GM12891 (cell line): ENCODE measurements at regions not wholly inside any gene's neighbourhood (a gene's known extent, or its start where the extent isn't known, plus 50 kb on each side); places are given as distances from the start of the nearest gene placed in this dataset.

Experiments
- POLR2A ChIP-seq: IDR thresholded peaks from 2 replicates; pipeline ENCODE4 v1.6.1; 2011; ENCODE audit warnings: low read depth, low read length, control low read depth
- POLR2AphosphoS5 ChIP-seq: IDR thresholded peaks from 2 replicates; pipeline ENCODE4 v1.6.1; 2011; ENCODE audit warnings: low read depth, low read length, control low read depth
- POU2F2 ChIP-seq: IDR thresholded peaks from 2 replicates; pipeline ENCODE4 v1.6.1; 2011; ENCODE audit warnings: low read depth, mild to moderate bottlenecking, control low read depth, low read length, moderate library complexity
- SPI1 ChIP-seq: IDR thresholded peaks from 2 replicates; pipeline ENCODE4 v1.6.1; 2011; ENCODE audit warnings: low read depth, low read length, control low read depth
- TAF1 ChIP-seq: IDR thresholded peaks from 2 replicates; pipeline ENCODE4 v1.6.1; 2011; ENCODE audit warnings: low read depth, low read length, control low read depth

DNA sequence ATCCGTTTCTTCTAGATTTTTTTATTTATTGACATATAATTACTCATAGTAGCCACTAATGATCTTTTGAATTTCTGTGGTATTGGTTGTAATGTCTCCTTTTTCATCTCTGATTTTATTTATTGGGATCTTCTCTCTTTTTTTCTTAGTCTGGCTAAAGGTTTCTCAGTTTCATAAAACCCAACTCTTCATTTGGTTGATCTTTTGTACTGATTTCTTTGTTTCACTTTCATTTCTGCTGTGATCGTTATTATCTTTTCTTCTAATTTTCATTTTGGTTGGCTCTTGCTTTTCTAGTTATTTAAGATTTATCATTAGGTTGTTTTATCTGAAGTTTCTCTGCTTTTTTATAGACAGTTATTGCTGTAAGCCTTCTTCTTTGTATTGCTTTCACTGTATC lies 463.6 kb upstream of the CRIM1 start:
- TF ChIP-seq TAF1 = no peak
- TF ChIP-seq POLR2A = no peak
- TF ChIP-seq POLR2AphosphoS5 = no peak
- no peak for TF ChIP-seq POU2F2
- TF ChIP-seq SPI1 = no peak
